ENCODE measurements at regions not wholly inside any gene's neighbourhood (a gene's known extent, or its start where the extent isn't known, plus 50 kb on each side); places are given as distances from the start of the nearest gene placed in this dataset.

DNA sequence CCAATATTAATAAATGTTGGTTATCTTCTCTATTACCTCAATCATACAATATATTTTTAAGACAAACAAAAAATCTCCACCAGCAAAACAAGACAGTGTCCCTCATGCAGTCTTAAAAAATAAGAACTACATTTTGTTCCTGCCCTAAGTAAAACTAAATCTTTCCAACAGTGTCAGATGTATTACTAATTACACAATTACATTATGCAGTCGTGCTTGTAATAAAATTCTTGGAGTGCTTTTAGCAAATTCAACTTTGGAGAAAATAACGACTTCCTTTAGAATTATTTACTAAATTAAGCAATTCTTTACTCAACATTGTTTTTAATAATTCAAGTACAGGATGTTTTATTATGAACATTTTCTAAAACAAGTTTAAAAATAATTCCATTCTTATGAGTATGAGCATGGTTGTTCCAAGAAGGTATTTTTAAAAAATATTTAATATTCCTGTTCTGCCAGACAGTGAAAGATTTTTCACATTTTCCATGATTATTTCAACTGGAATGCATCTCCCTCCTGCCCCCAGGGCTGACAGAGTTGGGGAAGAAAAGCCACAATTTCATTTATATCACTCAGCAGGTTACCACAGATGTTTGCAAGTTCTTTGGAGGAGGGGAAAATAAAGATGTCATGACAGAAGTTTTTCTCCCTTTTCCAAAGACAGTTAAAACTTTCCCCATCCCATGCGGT lies 137.9 kb downstream of the FAM114A2 start:
- Histone ChIP-seq H3K27me3 (ENCODE audit: control insufficient read depth, insufficient read depth, low read length) (no peaks in the 10 kb centered on the region), H3K4me3 (ENCODE audit: low read length) (no peak overlapping the region), H3K36me3 (ENCODE audit: control insufficient read depth, insufficient read depth, low read length) (no peaks in the 10 kb centered on the region), H3K27ac (ENCODE audit: low read length) (no peak overlapping the region), H3K4me1 (ENCODE audit: control insufficient read depth, insufficient read depth, low read length) (no peaks in the 10 kb centered on the region), H3K9me3 (replicated peaks; ENCODE audit: control insufficient read depth, low read depth, low read length) (no peaks in the 10 kb centered on the region)
- WGBS (ENCODE audit: insufficient coverage) = no CpG with 5 or more reads among the region's 3 CpGs
- peak; percentile 87 for DNase-seq

DNA sequence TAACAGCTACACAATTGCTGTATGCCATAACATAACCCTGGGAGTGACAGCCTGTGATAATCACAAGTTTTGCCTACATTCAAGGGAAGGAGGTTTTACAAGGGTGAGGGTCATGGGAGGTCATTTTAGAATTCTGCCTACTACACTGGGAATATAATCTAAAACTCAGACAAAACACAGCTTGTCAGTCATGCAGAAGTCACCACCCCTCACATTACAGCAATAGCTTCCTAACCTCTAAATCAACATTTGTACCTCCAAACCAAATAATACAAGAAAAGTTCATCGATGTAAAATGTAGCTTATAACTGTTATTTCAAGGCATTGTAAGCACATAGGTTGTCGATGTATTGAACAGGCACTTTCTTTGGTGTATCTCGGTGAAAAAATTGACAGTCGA lies 139.0 kb downstream of the FAM114A2 start:
- H3K4me3 ChIP-seq (ENCODE audit: low read length) = no peak overlapping the region
- no CpG with 5 or more reads among the region's 4 CpGs for WGBS (ENCODE audit: insufficient coverage)

DNA sequence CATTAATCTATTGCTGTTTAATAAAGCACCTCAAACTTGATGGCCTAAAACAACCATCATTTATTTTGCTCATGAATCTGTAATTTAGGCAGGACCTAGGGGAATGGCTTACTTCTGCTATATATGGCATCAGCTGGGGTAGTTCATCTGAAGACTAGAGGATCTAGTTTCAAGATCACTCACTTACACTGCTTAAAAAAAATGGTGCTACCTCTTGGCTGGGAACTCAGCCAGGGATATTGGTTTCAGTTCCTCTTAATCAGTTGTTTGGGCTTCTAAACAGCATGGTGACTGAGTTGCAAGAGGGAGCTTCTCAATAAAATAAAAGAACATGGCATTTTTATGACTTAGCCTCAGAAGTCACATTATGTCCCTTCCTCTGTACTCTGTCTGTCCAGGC lies 142.0 kb downstream of the FAM114A2 start:
- H3K4me1 ChIP-seq (ENCODE audit: control insufficient read depth, insufficient read depth, low read length) = no peaks in the 10 kb centered on the region
- H3K36me3 ChIP-seq (ENCODE audit: control insufficient read depth, insufficient read depth, low read length) = no peaks in the 10 kb centered on the region
- H3K27ac ChIP-seq (ENCODE audit: low read length) = no peak overlapping the region
- DNase-seq = peak; percentile 66
- no peaks in the 10 kb centered on the region for H3K9me3 ChIP-seq (replicated peaks; ENCODE audit: control insufficient read depth, low read depth, low read length)
- no peak overlapping the region for H3K4me3 ChIP-seq (ENCODE audit: low read length)
- H3K27me3 ChIP-seq (ENCODE audit: control insufficient read depth, insufficient read depth, low read length) = no peaks in the 10 kb centered on the region

More for the DNA sequence above, 139.0 kb downstream of the FAM114A2 start:
- H3K27me3 ChIP-seq (ENCODE audit: control insufficient read depth, insufficient read depth, low read length) = no peaks in the 10 kb centered on the region
- H3K36me3 ChIP-seq (ENCODE audit: control insufficient read depth, insufficient read depth, low read length) = no peaks in the 10 kb centered on the region
- no peaks in the 10 kb centered on the region for H3K9me3 ChIP-seq (replicated peaks; ENCODE audit: control insufficient read depth, low read depth, low read length)
- DNase-seq = no peak
- no peak overlapping the region for H3K27ac ChIP-seq (ENCODE audit: low read length)
- no peaks in the 10 kb centered on the region for H3K4me1 ChIP-seq (ENCODE audit: control insufficient read depth, insufficient read depth, low read length)

DNA sequence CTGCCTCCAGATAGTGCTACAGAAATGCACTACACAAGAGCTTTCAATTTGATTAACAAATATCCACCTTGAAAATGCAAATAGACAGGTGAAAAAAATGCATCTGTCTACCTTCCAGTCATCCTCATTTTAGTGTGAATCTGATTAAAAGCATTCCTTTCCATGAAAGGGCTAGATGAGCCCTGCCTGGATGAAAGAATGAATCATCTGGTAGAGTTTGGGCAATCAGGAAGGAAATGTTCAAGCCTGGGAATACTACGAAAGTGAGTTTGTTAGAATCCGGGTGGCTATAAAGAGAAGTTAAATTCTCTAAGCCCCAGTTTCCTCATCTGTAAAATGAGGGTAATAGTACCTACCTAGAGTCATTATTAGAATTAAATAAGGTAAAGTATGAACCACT lies 142.6 kb downstream of the FAM114A2 start:
- Histone ChIP-seq H3K27ac (ENCODE audit: low read length) (no peak overlapping the region), H3K36me3 (ENCODE audit: control insufficient read depth, insufficient read depth, low read length) (no peaks in the 10 kb centered on the region), H3K4me3 (ENCODE audit: low read length) (no peak overlapping the region), H3K9me3 (replicated peaks; ENCODE audit: control insufficient read depth, low read depth, low read length) (no peaks in the 10 kb centered on the region), H3K27me3 (ENCODE audit: control insufficient read depth, insufficient read depth, low read length) (no peaks in the 10 kb centered on the region), H3K4me1 (ENCODE audit: control insufficient read depth, insufficient read depth, low read length) (no peaks in the 10 kb centered on the region)
- no CpG with 5 or more reads among the region's 2 CpGs for WGBS (ENCODE audit: insufficient coverage)
- DNase-seq = no peak

DNA sequence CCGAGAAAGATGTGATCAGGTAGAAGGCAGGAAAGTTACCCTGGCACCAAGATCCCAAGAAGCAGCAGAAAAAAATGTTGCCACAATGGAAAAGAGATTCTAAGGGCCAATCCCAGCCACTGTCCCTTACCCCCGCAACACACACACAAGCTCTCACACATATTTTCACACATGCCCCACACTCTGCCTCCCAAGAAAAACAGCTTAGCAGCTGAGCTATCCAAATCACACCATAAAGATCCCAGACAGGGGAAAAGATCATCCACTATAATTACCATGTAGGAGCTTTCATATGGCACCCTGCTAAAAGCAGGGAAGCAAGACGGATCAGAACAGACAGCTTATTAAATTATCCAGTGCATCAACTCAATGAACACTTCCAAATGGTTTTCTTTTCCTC lies 143.4 kb downstream of the FAM114A2 start:
- no peak overlapping the region for H3K27ac ChIP-seq (ENCODE audit: low read length)
- H3K36me3 ChIP-seq (ENCODE audit: control insufficient read depth, insufficient read depth, low read length) = no peaks in the 10 kb centered on the region
- DNase-seq = no peak
- H3K4me3 ChIP-seq (ENCODE audit: low read length) = no peak overlapping the region
- H3K27me3 ChIP-seq (ENCODE audit: control insufficient read depth, insufficient read depth, low read length) = no peaks in the 10 kb centered on the region
- no peaks in the 10 kb centered on the region for H3K9me3 ChIP-seq (replicated peaks; ENCODE audit: control insufficient read depth, low read depth, low read length)
- WGBS (ENCODE audit: insufficient coverage) = 68% methylated on average over 3 of the region's 3 CpGs
- no peaks in the 10 kb centered on the region for H3K4me1 ChIP-seq (ENCODE audit: control insufficient read depth, insufficient read depth, low read length)

DNA sequence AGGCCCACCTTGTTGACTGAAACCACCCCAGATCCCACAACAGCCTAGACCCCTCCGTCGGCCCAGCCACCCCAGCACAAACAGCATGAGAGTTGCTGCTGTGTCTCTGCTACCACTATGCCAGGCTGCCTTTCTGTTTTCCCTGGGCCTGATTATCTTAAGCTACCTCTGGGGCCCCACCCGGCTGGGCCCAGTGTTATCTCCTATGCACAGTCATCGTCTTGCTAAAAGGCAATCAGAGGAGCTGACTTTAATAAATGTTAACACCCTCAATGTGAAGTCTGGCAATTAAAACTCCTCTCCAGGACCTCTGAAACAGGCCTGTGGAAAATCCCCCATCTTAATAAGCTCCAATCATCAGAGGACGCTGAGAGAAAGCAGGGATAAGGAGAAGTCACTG lies 144.9 kb downstream of the FAM114A2 start:
- H3K27ac ChIP-seq (ENCODE audit: low read length) = no peak overlapping the region
- H3K4me3 ChIP-seq (ENCODE audit: low read length) = no peak overlapping the region
- H3K9me3 ChIP-seq (replicated peaks; ENCODE audit: control insufficient read depth, low read depth, low read length) = no peaks in the 10 kb centered on the region
- H3K4me1 ChIP-seq (ENCODE audit: control insufficient read depth, insufficient read depth, low read length) = no peaks in the 10 kb centered on the region
- no peak for DNase-seq
- no peaks in the 10 kb centered on the region for H3K27me3 ChIP-seq (ENCODE audit: control insufficient read depth, insufficient read depth, low read length)
- 79% methylated on average over 3 of the region's 5 CpGs for WGBS (ENCODE audit: insufficient coverage)
- H3K36me3 ChIP-seq (ENCODE audit: control insufficient read depth, insufficient read depth, low read length) = no peaks in the 10 kb centered on the region

DNA sequence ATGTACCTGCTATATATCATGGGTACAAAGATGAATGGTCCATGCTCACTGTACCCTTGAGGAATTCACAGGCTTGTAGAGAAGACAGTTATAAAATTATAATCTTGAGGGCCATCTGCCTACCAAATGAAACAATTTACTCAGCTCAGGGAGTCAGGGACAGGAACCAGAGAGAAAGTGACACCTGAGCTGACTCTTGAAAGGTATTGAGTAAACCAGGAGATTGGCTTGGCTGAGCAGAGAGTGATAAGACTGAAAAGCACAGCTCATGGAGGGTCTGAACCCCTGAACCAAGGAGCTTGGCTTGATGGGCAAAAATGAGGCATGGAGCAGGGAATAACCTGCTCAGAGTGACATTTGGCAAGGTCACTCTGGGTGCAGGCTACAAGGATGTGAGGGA lies 147.3 kb downstream of the FAM114A2 start:
- Histone ChIP-seq H3K9me3 (replicated peaks; ENCODE audit: control insufficient read depth, low read depth, low read length) (no peaks in the 10 kb centered on the region), H3K27me3 (ENCODE audit: control insufficient read depth, insufficient read depth, low read length) (no peaks in the 10 kb centered on the region), H3K4me3 (ENCODE audit: low read length) (no peak overlapping the region), H3K36me3 (ENCODE audit: control insufficient read depth, insufficient read depth, low read length) (no peaks in the 10 kb centered on the region), H3K4me1 (ENCODE audit: control insufficient read depth, insufficient read depth, low read length) (no peaks in the 10 kb centered on the region), H3K27ac (ENCODE audit: low read length) (no peak overlapping the region)
- no peak for DNase-seq

DNA sequence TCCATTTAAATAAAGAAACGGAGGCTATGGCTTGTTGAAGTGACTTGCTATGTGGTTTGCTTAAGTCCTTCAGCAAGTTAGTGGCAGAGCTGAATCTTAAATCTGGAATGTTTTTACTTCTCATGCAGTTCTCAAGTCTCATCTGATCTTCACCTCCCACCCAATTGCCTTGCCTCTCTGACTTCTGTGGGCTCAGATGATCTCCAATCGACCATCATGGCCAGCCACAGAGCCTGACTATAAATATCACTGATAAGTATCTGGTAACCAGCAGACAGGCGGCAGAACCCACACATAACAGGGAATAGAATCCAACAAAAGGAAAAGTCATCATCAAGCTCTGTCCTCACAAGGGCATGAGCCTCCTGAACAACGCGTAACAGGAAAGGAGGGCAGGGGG lies 149.9 kb downstream of the FAM114A2 start:
- Histone ChIP-seq H3K4me1 (ENCODE audit: control insufficient read depth, insufficient read depth, low read length) (no peaks in the 10 kb centered on the region), H3K9me3 (replicated peaks; ENCODE audit: control insufficient read depth, low read depth, low read length) (no peaks in the 10 kb centered on the region), H3K36me3 (ENCODE audit: control insufficient read depth, insufficient read depth, low read length) (no peaks in the 10 kb centered on the region), H3K4me3 (ENCODE audit: low read length) (no peak overlapping the region), H3K27ac (ENCODE audit: low read length) (no peak overlapping the region), H3K27me3 (ENCODE audit: control insufficient read depth, insufficient read depth, low read length) (no peaks in the 10 kb centered on the region)
- DNase-seq = no peak
- 79% methylated on average over 2 of the region's 5 CpGs for WGBS (ENCODE audit: insufficient coverage)

DNA sequence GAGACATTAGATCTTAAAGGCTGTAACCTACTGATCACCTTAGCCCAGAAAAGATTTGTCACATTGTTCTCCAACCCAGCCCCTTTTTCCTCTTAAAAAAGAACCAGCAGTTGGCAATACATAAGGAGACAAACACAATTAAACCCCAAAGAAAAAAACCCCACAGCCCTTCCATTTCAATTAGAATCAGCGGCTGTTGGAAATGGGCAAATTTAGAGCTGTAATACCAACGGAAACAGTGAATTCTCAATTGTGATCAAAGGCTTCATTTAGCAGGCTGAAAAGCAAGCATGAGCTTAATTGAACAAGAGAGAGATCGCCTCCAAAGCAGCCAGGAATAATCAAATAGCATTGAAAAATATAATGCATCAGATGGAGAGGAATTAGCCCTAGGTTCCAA lies 153.6 kb downstream of the FAM114A2 start:
- Histone ChIP-seq H3K36me3 (ENCODE audit: control insufficient read depth, insufficient read depth, low read length) (no peaks in the 10 kb centered on the region), H3K27ac (ENCODE audit: low read length) (no peak overlapping the region), H3K9me3 (replicated peaks; ENCODE audit: control insufficient read depth, low read depth, low read length) (no peaks in the 10 kb centered on the region), H3K4me3 (ENCODE audit: low read length) (no peak overlapping the region), H3K4me1 (ENCODE audit: control insufficient read depth, insufficient read depth, low read length) (no peaks in the 10 kb centered on the region), H3K27me3 (ENCODE audit: control insufficient read depth, insufficient read depth, low read length) (no peaks in the 10 kb centered on the region)
- 100% methylated on average over 1 of the region's 3 CpGs for WGBS (ENCODE audit: insufficient coverage)
- no peak for DNase-seq

DNA sequence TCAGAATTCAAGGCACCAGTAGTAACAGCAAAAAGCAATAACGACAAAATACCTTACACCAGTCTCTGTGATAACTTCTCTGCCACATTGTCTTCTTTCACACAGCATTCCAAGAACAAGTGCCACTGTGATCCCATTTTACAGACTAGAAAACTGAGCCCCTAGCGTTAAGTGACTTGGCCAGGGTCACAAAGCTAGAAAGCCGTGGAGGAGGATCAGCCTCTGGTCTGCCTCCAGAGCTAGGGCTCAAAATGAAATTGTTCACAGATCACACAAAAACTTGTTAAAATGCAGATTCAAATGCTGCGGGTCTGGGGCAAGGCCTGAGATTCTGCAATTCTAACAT lies 154.1 kb downstream of the FAM114A2 start:
- DNase-seq = no peak
- no peak overlapping the region for H3K4me3 ChIP-seq (ENCODE audit: low read length)
- H3K36me3 ChIP-seq (ENCODE audit: control insufficient read depth, insufficient read depth, low read length) = no peaks in the 10 kb centered on the region
- no peaks in the 10 kb centered on the region for H3K9me3 ChIP-seq (replicated peaks; ENCODE audit: control insufficient read depth, low read depth, low read length)
- no peaks in the 10 kb centered on the region for H3K4me1 ChIP-seq (ENCODE audit: control insufficient read depth, insufficient read depth, low read length)
- H3K27ac ChIP-seq (ENCODE audit: low read length) = no peak overlapping the region
- WGBS (ENCODE audit: insufficient coverage) = 90% methylated on average over 2 of the region's 4 CpGs
- no peaks in the 10 kb centered on the region for H3K27me3 ChIP-seq (ENCODE audit: control insufficient read depth, insufficient read depth, low read length)

Data from muscle of leg (tissue), 3 donors.